ENCODE measurements at regions not wholly inside any gene's neighbourhood (a gene's known extent, or its start where the extent isn't known, plus 50 kb on each side); places are given as distances from the start of the nearest gene placed in this dataset.

GRCh38 chr2:42910645-42911405 is 118.4 kb upstream of the HAAO start:
- FAIRE-seq, result no peak
- RAD21 ChIA-PET (ENCODE audit: unreplicated experiment), result no interaction called here
- H3K4me3 ChIP-seq, result no peak overlapping the region
- TF ChIP-seq RELA (IDR thresholded peaks at IDR 0.05; ENCODE audit: borderline replicate concordance, partially characterized antibody) (no peak), LARP7 (IDR thresholded peaks at IDR 0.05) (no peak), RAD51 (IDR thresholded peaks at IDR 0.05) (no peak), ASH2L (IDR thresholded peaks at IDR 0.05; ENCODE audit: borderline replicate concordance, low read depth) (no peak), MEF2B (IDR thresholded peaks at IDR 0.05; ENCODE audit: partially characterized antibody, poor library complexity, severe bottlenecking) (no peak), ZBTB33 (IDR thresholded peaks at IDR 0.05) (no peak), RELB (IDR thresholded peaks at IDR 0.05; ENCODE audit: low read depth) (no peak), RBBP5 (conservative IDR thresholded peaks at IDR 0.05) (no peak), BCL11A (IDR thresholded peaks at IDR 0.05; ENCODE audit: low read depth, low read length) (no peak)
- H4K20me1 ChIP-seq (ENCODE audit: control insufficient read depth, insufficient read depth), result no peaks in the 10 kb centered on the region
- DNase-seq (ENCODE audit: low read depth, low spot score), result no peak
- no peaks in the 10 kb centered on the region for H3K9me3 ChIP-seq (replicated peaks; ENCODE audit: control insufficient read depth, insufficient read depth, low read length)
- peaks cover 32% of the 10 kb centered on the region for H3K4me1 ChIP-seq (ENCODE audit: control insufficient read depth, insufficient read depth, low read length)
- in situ Hi-C loops (cut with MboI), result no loop called here
- SMC1A ChIA-PET (ENCODE audit: uncharacterized antibody, unreplicated experiment), result interaction anchor here (1.1 to 1.2 kb wide), 3 partner anchors 11 to 13 kb away, joined by 3 to 4 read pairs (median 3); no protein-coding TSS in a partner anchor
- no peak overlapping the region for H3K27ac ChIP-seq (ENCODE audit: control insufficient read depth, insufficient read depth)
- WGBS (ENCODE audit: insufficient coverage, insufficient replicate concordance, low lambda C conversion rate, missing lambda C conversion rate), result 48% methylated on average over 3 of the region's 3 CpGs
- H3K9ac ChIP-seq (ENCODE audit: control insufficient read depth, insufficient read depth, low read length), result no peak overlapping the region
- H3K36me3 ChIP-seq (ENCODE audit: control insufficient read depth in 2 of 2, insufficient read depth in 2 of 2, low read length in 1 of 2), result no peaks in the 10 kb centered on the region
- intact Hi-C loops (cut with micrococcal nuclease; ENCODE audit: unreplicated experiment), result no loop called here
- no TSS peak for BruUV-seq (replicated peaks)
- ATAC-seq, result no peak
- H3K4me2 ChIP-seq (ENCODE audit: control insufficient read depth, insufficient read depth), result no peak overlapping the region
- POLR2A ChIA-PET, result interaction anchor here (0.5 kb wide), 1 partner anchor 236 kb away, joined by 3 read pairs; no protein-coding TSS in a partner anchor
- no peak overlapping the region for H2AFZ ChIP-seq (ENCODE audit: control insufficient read depth, low read depth, low read length)
- no peaks in the 10 kb centered on the region for H3K79me2 ChIP-seq (ENCODE audit: control insufficient read depth, insufficient read depth, low read length)
- H3K27me3 ChIP-seq (replicated peaks in 1 of 2; ENCODE audit: control insufficient read depth in 2 of 2, insufficient read depth in 2 of 2, low read length in 1 of 2), result no peaks in the 10 kb centered on the region
- CTCF ChIA-PET, result interaction anchor here (0.8 to 1.7 kb wide), 4 partner anchors 11 to 141 kb away, joined by 3 to 5 read pairs (median 3); no protein-coding TSS in a partner anchor
